ENCODE measurements at regions not wholly inside any gene's neighbourhood (a gene's known extent, or its start where the extent isn't known, plus 50 kb on each side); places are given as distances from the start of the nearest gene placed in this dataset.

DNA sequence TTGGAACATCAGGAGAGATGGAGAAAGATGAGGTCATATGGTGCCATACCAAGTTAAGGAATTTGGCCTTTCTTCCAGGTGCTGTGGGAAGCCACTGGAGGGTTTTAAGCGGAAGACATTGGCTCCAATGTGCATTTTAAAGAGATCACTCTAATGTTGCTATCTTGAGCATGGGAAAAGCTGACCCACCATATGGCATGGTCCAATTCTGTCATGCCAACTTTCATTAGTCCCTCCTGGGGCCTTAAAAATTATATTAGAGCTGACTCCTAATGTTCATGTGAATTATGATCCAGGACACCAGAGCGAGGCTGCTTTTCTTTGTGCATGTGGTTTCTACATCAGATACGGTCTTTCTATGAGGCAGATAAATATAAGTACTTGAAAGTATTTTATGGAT, 335.0 kb upstream of the TSHZ2 start:
- ATAC-seq (no peak), DNase-seq (no peak)

DNA sequence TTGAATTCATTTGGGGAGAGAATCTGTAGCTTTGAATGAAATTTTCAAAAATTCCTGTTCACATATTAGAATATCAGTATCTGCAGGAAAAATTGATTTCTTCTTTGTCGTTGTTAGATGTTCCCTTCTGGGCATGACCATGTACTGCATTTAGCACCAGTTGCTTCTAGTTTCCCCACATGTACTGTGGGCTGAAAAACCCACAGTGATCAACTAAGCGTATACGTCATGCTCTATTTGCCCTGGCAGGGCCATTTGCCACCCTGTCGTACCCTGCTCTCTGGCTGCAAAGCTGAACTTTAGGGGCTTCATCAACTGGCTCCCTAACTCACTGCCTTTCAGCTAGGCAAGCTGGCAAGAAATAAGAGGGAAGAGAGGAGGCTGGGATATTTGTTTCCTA, 340.7 kb upstream of the TSHZ2 start:
- ATAC-seq (no peak), DNase-seq (no peak)

DNA sequence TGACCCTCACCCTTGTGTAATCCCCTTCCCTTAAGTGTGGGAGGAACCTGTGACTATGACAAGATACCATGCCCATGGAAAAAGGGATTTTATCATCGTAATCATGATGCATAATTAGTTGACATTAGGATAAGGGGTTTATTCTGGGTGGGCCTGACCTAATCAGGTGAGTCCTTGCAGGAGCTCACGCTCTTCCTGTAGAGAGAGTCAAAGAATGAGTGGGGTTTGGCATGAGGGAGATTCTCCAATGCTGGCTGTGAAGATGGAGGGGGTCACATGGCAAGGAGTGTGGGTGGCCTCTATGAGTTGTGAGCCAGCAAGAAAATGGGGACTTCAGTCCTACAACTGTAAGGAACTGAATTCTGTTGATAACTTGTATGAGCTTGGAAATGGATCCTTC, 342.0 kb upstream of the TSHZ2 start:
- DNase-seq: no peak
- ATAC-seq: no peak

DNA sequence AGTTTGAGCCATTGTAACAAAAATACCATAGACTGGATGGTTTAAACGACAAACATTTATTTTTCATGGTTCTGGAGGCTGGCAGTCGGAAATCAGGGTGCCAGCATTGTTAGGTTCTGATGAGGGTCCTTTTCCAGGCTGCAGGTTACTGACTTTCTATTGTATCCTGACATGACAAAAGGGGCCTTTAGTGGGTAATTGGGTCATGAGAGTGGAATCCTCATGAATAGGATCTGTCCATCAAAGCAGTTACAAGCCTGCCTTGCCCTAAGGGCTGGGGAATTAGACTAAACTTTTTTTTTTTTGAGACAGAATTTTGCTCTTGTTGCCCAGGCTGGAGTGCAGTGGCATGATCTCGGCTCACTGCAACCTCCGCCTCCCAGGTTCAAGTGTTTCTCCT, 347.9 kb upstream of the TSHZ2 start:
- ATAC-seq (no peak), DNase-seq (no peak)

DNA sequence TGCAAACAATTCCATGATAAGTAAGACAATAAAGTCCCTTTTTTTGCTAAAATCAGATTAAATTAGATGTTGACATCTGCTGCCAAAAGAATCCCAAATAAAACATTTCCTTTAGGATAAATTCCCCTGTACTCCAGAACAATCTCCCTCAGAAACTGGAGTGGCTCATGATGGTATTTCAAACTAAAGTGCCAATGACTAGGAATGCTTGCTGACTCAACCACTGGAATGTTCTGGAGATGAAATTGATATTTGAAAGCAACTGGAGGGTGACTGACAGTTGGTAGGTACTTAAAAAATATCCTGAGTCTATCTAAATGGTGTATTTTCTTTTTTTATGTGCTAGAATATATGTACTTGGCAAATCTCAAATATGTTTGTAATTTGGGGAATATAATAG, 350.1 kb upstream of the TSHZ2 start:
- DNase-seq (no peak), ATAC-seq (no peak)

DNA sequence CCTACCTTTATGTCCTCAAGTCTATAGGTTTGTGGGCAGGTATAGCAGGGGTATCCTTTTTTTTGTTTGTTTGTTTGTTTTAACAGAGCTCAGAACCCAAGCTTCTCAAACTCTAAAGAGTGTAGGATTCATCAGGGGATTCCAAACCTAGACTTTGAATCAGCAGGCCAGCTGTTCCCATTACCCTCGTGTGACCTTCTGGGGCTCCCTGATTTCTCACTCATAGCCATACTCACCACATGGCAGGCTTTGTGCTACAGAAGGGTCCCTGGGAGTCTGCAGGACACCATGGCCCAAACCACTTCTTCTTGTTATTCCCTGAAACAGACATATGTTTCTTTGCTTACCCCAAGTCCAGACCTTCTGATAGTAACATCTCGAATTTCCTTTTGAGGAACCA, 350.8 kb upstream of the TSHZ2 start:
- no peak for DNase-seq

DNA sequence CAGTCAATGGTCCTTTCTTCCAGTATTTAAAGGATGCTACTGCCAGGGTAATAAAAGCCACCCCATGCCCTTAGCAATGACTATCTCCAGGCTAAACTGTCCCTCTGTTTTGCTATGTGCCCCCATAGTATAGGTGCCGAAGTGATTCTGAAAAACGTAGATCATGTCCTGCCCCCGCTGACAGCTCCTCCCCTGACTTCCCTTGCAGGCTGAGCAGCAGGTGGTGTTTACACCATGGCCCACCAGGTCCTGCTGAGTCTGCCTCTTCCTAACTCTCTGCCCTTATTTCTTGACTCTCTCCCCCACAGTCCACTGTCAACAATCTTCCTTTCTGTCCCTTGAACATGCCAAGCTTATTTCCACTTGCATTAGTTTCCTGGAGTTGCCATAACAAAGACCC, 352.5 kb upstream of the TSHZ2 start:
- DNase-seq: no peak

More for the DNA sequence above, 350.8 kb upstream of the TSHZ2 start:
- ATAC-seq: peak; percentile 6

DNA sequence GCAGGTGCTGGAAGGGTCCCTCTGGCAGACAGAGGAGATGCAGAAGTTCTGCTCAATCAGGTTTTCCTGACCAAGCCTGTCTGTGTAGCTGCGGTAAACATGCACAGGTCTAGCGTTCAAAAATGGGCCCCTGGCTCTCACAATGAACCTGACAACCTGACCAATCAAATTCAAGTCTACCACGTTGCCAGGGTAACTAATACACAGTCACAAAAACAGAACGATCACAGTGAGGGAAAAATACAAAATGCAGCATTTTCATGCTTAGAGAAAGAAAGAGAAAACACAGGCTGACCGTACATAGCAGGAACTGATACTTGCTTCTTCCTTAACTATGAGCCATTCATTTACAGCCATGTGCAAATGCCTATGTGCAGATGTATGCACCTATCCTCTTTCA, 353.1 kb upstream of the TSHZ2 start:
- ATAC-seq (no peak), DNase-seq (no peak)

More for the DNA sequence above, 352.5 kb upstream of the TSHZ2 start:
- no peak for ATAC-seq

DNA sequence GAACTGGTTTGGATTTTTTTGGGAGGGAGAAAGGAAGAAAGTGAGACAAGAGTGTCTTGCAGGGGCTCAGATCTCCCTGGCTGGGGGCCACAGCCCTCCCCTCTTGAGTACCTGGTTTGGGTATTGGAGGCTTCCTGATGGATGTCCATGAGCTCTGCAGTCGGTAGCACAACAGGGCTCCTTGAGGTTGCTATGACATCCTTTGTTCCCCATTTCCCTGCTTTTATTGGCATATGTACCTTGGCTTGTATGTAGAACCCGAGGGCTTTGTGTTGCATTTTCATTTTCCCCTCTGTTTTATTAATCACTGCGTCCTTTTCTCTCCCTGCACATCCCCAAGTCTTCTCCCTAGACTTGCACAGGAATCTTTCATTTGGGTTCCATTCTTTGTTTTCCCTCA, 355.5 kb upstream of the TSHZ2 start:
- ATAC-seq: no peak

DNA sequence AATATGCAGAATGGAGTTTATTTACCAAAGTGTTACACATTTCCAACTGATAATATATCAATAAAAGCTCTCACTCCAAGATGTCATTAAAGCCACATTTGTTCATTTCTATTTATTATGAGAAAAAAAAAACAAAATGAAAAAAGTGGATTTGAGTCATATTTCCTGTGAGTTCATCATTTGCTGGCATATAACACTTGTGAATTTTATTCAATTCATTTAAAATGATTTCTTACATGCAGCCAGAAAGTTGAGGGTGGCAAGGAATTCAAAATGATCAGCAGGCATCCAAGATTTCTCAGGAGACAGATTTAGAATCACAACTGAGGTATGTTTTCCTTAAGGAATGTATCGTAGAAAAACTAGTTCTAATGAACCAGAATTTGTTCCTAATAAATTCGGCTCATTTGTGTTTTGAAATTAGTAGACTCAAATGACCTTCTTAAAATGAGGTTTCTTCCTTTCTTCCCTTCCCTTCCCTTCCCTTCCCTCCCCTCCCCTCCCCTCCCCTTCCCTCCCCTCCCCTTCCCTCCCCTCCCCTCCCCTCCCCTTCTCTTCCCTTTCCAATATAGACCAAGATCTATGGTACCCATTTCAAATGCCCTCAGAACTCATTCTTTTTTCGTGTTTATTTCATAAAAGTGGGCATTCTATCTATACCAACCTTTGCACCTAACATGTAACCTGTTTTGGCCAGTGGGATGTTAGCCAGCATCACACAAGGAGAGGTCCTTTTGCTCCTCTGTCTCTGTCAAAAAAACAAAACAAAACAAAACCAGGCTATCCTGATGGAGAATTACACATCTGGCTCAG, 357.9 kb upstream of the TSHZ2 start:
- no peak for DNase-seq
- ATAC-seq: no peak

More for the DNA sequence above, 355.5 kb upstream of the TSHZ2 start:
- DNase-seq: no peak

DNA sequence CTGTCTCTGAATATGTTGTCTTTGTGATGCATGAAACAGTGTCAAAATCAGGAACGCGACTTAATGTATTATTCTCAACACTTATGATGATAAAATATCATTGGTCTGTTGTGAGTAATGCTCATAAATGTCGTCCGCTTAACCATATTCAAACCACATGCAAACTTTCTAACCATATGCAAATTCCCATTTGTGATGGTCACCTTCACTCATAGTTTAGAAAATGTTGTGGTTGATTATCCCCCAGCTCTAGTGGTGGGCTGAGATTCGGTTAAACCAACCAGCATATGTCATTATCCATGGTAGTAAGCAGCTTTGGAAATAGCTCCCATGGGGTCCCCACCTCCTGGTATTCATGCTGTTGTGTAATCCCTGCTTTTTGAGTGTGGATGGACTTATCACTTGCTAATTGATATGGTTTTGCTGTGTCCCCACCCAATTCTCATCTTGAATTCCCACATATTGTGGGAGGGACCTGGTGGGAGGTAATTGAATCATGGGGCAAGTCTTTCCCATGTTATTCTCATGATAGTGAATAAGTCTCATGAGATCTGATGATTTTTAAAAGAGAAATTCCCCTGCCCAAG, 360.0 kb upstream of the TSHZ2 start:
- no peak for ATAC-seq

DNA sequence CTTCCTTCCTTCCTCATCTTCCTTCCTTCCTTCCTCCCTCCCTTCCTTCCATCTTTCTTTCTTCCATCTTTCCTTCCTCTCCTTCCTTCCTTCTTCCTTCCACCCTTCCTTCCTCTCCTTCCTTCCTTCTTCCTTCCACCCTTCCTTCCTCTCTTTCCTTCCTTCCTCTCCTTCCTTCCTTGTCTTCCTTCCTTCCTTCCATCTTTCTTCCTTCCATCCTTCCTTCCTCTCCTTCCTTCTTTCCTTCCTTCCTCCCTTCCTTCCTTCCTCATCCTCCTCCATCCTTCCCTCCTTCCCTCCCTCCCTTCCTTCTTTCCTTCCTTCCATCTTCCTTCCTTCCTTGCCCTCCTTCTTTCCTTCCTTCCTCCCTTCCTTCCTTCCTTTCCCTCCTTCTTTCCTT, 361.4 kb upstream of the TSHZ2 start:
- ATAC-seq (no peak), DNase-seq (no peak)

More for the DNA sequence above, 360.0 kb upstream of the TSHZ2 start:
- DNase-seq: no peak

DNA sequence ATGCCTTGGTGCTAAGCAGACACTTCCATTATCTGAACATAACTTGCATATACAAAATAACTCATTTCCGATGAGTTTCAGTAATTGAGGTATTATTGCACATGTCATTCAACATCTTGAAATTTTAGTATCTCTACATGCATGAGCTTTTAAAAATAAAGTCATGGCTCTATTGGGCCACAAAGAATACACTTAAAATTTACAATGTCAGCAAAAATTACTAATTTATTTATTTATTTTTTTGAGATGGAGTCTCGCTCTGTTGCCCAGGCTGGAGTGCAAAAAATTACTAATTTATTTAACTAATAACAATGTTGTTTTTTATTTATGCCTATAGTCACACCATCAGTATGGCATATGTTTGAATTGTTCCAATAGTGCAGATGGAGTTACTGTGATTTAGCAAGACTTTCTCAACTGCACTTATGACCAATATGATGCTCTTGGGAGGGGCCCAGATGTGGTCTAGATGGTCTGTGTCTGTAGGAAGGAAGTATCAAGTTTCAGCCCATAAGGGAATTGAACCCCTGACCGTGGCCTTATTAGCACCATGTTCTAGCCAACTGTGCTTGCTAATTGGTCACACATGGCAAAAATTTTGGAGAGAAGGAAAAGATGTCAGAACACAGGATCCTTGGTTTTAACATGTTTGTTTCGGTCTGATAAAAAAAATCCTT, 370.7 kb upstream of the TSHZ2 start:
- no peak for ATAC-seq

DNA sequence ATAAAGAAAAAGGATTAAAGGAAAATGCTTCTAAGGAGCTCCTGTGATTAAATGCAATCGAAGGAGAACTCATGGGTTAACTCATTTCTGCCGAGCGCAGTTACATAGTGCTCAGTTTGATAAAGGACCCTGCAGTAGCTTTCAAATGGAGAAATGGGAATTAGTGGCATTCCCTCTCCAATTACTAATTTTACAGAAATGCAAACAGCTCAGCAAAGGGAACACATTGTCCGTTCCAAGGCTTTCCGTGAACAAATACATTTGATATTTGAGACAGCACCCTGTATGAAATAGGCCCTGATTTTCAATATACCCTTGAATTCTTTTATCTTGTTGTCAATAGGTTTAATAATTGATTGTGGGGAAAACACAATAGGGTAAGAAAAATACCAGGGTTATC, 375.9 kb upstream of the TSHZ2 start:
- ATAC-seq: no peak
- no peak for DNase-seq

More for the DNA sequence above, 370.7 kb upstream of the TSHZ2 start:
- no peak for DNase-seq

DNA sequence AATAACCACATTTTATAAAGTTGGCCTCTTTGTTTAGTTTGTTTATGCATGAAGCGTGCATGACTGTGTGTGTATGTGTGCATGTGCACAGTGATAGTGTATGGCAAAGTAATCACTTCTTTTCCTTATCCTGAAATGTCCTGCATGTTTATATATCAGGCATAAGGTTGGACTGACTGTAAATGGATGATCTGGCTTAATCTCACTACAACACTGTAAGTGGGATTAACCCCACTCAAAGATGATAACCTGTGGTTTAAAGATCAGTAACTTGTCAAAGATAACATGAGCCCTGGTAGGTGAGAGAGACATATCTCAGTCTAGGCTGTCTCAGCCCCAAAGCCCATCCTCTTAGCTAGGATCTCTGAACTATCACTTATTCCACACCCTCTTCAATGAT, 376.6 kb upstream of the TSHZ2 start:
- DNase-seq: no peak
- no peak for ATAC-seq

DNA sequence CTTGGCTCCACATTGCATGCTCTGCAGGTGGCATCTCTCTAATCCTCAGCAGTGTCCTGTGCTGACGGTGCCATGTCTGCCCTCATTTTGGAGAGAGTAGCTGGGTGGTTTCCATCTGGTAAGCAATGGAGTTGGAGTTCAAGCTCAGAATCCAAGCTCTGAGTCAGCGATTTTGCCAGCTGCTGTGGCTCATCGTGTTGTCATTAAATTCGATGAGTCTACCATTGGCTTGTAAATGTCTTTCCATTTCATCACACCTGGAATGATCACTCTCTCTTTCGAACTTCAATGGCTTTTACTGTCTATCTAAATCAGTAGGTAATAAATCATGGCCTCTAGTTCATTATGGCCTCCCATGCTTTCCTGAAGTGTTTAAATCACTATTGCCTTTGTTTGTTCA, 378.5 kb upstream of the TSHZ2 start:
- ATAC-seq (no peak), DNase-seq (no peak)

DNA sequence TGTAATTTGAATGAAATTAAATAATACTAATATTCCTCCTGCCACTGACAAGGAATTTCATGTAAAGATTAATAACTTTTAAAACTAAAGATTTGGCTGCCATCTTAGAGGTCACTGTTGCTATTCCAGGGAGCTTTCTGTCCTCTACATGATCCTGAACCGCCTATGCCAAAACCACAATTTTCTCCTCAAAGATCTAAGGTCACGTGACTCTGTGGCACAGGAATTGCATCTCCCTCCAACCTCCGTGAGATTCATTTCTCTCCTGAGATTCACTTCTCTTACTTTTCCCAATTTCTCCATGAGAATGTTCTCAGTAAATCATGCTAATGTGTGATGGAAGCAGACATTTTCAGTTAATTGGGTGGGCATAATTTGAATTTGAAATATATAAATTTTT, 379.6 kb upstream of the TSHZ2 start:
- no peak for ATAC-seq
- DNase-seq: no peak

DNA sequence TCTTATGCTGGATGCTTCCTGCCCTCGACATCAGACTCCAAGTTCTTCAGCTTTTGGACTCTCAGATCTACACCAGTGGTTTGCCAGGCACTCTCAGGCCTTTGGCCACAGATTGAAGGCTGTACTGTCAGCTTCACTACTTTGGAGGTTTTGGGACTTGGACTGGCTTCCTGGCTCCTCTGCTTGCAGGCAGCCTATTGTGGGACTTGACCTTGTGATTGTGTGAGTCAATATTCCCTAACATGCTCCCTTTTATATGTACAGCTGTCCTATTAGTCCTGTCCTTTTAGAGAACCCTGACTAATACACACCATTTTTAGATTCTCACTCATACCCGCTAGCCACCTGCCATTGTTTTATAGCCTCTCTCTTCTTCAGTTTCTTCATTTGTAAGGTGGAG, 382.1 kb upstream of the TSHZ2 start:
- ATAC-seq: no peak
- DNase-seq: no peak

DNA sequence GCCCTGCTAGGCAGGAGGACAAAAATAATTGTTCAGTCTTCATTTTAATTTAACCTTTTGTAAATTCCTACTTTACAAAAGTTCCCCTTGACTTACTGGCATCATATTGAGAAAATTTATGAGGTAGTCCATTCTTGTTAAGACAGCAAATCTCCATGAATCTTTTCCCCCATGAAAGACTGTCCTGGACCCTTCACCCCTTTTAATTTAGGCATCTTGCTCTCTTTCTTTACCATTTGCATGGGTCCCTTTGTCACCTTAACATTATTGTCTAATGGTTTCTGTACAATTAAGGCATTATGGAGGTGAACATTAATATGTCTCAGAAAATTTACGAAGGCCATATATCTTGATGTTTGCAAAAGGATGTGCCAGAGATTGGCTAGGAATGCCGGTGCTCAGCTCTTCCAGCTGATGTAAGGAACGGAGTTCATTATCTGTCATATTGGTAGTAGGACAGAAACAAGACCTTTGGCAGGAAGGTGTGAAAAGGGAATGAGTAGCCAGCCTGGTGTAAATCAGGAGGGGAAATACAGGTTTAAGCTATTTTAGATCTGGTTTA, 382.8 kb upstream of the TSHZ2 start:
- DNase-seq (no peak), ATAC-seq (no peak)

DNA sequence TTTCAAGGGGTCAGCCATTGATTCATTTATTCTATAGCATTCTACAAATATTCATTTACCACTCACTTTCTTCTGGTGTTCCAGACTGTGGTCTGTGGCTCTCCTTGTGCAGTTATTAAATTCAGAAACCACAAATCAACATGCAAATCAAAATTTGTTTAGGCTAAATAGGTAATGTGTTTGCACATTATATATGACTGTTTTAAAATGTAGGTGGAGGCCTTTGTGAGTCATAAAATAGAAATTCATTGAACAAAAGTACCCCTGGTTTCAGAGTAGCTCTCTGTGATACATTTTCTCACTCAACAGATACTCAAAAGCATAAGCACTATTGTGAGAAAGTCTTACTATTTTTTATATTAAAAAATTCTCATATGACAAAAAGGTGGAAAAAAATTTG, 385.5 kb upstream of the TSHZ2 start:
- ATAC-seq: no peak

DNA sequence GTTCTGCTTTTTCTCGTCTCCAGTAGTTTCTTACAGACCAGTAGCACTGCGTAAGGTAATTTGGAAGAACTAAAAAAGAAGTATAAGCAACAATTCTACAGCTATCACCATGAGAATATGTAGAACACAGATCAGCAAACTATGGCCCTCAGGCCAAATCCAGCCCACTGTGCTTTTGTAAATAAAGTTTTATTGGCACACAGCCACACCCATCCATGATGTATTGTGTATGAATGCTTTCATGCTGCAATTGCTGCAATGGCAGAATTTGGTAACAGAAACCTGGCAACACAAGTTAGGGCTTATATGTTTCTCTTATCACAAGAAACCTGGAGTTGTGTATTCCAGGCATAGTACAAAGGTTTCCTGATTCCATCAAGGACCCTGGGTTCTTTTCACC, 386.8 kb upstream of the TSHZ2 start:
- no peak for DNase-seq
- ATAC-seq: no peak

More for the DNA sequence above, 385.5 kb upstream of the TSHZ2 start:
- DNase-seq: no peak

DNA sequence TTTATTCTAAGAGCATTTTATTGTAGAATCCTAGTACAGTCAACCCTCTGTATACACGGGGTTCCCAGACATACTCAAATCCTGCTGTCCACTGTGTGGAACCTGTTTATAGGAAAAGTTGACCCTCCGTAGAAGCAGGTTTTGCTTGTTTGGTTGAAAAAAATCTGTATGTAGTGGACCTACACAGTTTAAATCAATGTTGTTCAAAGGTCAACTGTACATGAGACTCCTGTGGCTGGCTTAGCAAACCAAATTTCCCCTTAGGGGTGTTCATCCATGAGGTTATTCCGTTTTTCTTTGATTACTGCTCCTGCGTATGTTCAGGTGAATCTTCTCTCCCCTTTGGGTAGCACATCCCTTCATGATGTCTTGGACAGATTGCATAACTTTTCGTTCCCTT, 387.0 kb upstream of the ZFP64 start:
- DNase-seq (no peak), ATAC-seq (no peak)

DNA sequence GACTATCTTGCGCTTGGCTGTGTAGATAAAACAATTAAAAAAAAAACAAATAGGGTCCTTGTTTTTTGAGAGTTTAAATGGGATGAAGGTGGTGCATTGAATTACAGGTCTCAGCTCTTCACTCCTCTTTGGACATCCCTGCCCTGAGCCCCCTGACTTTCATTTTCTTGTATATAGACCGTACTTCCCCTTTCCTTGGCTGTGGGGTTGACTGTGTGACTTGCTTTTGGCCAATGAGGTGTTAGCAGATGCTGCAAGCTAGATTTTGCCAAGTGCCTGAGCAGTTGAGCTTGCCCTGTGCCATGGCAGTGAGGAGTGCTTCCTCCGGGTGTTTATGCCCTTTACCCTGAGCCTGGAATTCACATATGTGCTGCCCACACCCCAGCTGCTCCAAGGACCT, 386.1 kb upstream of the ZFP64 start:
- no peak for ATAC-seq
- DNase-seq: no peak
